OCI-LY3 (cell line): ENCODE measurements at regions not wholly inside any gene's neighbourhood (a gene's known extent, or its start where the extent isn't known, plus 50 kb on each side); places are given as distances from the start of the nearest gene placed in this dataset.

Experiments used
- CTCF ChIP-seq: fragments of 200-600, 300-600 bp; sonication (generic); IDR thresholded peaks from 2 replicates; pipeline ENCODE4 v1.5.1; 2014; ENCODE audit warnings: antibody characterized with exemption, low read length, low read depth
- EZH2phosphoT487 ChIP-seq: fragments of 200-600 bp; shearing (Covaris generic); IDR thresholded peaks from 2 replicates; pipeline ENCODE4 v1.6.1; 2018; ENCODE audit warnings: antibody characterized with exemption, mixed run types, low read depth

DNA sequence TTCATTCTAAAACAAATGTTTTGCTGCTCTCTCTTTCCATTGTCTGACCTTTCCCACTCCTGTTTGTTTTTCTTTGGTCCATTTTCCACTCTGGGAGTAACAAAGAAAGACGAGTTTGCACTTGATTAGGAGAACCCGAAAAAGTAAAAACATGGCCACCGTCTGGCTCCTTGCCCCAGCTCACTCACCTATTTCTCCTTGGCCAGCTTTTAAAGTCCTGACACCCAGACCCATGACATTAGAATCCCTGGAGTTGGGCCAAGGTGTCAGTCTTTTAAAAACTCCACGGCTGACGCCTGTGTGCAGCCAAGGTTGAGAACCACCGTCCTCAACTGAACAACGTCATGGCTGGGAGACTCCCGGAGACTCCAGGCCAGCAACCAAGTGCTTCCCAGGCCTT, 63.6 kb upstream of the FLT1 start:
- TF ChIP-seq CTCF, result no peak
- no peak for TF ChIP-seq EZH2phosphoT487
